HPDE6-E6E7 (cell line): ENCODE measurements at regions not wholly inside any gene's neighbourhood (a gene's known extent, or its start where the extent isn't known, plus 50 kb on each side); places are given as distances from the start of the nearest gene placed in this dataset.

Source experiments
- DNase-seq: peaks from one replicate; pipeline ENCODE4 v3.0.0; 2011; ENCODE audit warnings: missing footprints; ENCODE audit errors: extremely low spot score

DNA sequence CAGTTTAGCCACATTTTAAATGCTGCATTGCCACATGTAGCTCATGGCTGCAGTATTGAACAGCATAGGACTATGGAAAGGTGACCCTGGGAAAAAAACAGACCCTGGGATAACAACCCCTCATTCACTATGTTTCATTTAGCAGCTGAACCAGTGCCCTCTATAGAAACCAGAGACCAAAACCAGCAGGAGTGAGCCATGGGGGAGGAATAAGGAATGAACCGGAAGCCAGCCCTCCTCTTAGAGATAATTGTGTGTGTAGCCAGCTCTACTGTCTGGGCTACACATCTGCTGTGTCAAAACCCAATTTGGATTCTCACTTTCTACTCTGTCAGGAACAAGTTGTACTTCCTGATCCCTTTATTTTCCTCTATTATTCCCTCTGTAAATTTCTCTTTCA is 158.5 kb upstream of the S100G start:
- no peak for DNase-seq

DNA sequence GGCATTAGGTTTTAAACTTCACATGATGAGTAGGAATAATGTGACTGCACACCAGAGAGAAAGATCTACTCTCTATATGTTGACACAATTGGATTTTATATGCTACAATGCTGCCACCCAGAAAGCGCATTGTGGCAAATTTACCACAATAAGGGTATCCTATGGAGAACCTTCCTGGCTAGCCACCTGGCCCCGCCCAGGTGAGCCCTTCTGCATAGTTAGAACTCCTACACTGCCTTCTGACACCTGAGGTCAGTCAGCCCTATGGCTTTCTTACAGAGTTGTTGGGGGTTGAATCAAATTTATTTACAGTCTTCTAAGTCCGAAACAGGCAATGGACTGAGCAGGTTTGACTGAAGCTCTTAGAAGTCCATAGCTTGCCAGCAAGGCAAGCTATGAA is 153.8 kb upstream of the S100G start:
- DNase-seq: no peak

DNA sequence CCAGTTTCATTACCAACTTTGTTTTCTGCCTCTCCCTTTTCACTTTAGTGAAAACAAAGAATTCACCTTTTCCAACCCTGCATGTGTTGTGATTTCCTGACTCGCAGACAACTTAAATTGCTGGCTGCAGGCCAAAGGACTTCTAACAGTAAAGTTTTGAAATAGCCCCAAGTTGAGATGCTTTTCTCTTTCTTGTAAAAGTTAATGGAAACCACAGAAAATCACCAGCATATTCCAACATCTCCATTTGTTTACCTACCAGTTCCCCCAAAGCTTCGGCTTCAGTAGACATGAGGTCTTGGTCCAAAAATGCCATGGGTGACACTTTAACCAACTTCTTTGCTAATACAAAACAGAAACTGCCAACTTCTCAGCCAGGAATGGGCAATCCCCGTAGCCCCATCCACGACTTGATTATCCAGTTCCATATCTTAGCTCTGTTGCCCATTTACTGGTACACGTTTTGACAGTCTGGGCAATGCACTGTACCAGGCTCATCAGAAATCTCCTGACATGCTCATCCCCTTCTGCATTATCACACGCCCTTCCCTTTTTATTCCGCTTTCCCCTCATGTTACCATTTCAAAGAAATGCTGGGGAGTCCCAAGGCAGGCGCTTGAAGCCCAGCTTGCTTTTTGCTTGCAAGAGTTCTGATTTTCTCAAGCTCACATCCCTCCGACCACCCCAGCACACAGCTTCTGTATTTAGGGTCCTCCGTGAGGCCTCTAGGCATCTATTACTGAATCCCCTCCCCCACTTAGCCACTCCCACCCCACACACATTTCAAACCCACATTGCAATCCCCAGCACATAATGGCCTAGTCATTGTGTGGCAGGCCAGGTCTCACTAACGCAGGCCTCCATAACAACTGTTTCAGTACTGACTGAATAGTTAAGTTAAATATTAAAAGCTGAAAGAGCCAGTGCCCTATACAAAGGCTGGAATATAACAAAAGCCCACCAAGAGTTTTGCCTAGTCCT is 137.9 kb upstream of the S100G start:
- DNase-seq: no peak

DNA sequence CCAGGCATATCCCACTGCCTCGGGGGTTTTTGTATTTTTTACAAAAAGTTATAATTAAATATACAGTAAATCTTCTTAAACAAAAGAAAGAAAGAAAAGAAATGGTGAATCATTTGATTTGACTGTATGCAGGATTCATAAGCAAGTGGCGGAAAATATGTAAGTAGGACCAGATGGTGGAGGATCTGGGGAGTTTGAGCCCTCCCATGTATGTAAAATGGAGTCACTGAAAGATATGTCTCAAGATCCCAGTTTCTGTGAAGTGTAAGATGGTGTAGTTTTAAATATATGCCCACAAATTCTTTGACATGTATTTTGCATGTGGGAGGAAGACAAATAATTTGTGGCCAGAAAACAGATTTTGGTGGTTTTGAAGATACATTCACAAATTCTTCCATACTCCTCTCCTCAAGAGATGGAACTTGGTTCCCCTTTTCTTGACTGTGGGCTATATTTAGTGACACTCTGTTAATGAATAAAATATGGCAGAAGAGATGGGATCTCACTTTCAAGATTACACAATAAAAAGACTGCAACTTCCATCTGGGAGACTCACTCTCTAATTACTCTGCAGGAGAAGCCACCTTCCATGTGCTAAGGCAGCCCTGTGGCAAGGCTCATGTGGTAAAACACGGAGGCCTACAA is 133.6 kb upstream of the S100G start:
- DNase-seq: no peak

DNA sequence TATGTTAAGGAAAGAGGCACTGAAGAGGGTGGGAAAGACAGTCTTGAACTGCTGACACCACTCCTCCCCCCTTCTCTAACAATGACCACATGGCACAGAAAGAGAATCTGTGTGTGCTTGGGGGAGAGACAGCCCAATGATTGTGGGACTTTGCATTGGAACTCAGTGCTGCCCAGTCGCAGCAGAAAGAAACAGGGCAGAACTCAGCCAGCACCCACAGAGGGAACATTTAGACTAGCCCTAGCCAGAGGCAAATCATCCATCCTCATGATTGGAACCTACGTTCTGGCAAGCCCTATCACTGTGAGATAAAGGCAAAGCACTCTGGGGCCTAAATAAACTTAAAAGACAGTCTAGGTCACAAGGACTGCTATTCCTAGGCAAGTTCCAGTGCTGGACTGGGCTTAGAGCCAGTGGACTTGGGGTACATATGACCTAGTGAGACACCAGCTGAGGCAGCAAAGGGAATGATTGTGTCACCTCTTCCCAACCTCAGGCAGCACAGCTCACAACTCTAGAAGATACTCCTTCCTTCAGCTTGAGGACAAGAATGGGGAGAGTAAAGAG is 132.8 kb upstream of the S100G start:
- DNase-seq: no peak

DNA sequence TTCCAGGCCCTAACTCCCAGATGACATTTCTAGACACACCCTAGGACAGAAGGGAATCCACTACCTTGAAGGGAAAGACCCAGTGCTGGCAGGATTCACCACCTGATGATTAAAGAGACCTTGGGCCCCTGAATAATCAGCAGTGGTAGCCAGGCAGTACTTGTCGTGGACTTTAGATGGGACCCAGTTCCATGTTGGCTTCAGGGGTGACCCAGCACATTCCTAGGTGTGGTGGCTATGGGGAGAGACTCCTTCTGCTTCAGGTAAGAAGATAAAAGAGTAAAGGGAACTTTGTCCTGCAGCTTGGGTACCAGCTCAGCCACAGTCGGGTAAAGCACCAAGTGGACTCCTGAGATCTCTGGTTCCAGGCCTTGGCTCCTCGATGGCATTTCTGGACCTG is 131.8 kb upstream of the S100G start:
- no peak for DNase-seq

DNA sequence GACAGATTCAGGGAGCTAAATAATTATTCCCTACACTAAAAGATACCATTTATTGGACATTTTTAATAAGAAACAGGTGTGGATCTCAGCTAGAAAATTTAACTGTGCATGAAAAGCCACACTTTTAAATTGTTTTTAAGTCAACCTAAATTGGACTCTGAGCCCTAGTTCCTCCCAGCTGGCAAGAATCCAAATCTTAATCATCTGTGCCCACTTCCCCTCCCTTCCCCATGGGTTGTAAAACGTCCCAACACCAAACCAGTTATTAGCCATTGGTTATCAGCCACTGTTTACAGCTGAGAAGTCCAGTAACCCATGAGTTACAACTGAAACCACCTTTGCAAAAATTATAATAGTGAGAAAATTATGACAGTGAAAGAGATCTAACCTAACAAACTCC is 125.6 kb upstream of the S100G start:
- no peak for DNase-seq

DNA sequence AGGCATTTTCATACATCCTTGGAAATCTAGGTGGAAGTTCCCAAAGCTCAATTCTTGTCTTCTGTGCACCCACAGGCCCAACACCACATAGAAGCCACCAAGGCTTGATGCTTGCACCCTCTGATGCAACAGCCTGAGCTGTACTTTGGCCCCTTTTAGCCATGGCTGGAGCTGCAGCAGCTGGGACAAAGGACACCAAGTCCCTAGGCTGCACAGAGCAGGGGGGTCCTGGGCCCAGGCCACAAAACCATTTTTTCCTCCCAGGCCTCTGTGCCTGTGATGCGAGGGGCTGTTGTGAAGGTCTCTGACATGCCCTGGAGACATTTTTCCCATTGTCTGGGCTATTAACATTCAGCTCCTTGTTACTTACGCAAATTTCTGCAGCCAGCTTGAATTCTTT is 124.0 kb upstream of the S100G start:
- no peak for DNase-seq

DNA sequence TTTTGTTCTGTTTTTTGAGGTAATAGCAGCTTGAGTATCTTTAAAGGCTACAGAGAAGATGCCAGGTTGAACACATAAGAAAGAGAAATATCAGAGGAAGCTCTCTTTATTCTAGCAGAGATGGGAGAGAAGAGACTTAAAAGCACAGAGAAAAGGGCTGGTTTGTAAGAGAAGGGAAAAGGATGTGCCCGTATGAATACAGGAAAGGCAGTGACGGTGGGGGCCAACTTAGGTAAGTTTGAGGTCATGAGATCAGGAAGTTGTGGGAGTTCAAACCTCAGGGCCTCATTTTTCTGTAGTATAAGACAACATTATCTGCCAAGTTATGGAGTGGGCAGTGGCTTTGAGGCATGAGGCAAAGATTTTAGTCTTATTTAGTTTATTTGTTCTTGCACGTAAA is 121.3 kb upstream of the S100G start:
- no peak for DNase-seq
